ENCODE measurements at regions not wholly inside any gene's neighbourhood (a gene's known extent, or its start where the extent isn't known, plus 50 kb on each side); places are given as distances from the start of the nearest gene placed in this dataset.

DNA sequence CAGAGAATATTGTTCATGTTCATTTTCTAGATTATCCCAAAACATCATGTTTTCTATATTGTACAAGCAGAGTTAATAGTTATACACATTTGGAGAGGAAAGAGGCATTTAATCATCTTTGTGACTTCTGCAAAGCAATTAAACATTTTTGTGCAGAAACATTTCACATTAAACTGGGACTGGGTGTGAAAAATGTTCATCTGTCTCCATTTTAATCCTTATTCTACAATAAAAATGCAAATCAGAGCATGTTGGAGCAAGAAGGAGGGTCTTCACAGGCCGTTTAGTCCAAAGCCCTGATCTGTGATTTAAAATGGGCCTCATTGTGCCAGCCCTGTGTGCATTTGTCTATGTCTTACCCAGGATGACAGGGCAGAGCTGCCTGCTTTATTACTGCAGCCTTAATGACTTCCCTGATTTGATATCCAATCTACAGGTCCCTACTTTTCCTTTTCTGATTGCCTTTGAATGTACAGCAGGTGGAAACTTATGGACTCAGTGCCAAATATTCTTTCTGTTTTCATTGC, 183.5 kb downstream of the CAVIN4 start:
- no peak overlapping the region for H3K27ac Mint-ChIP-seq
- H3K36me3 Mint-ChIP-seq (ENCODE audit: low read depth): no peaks in the 10 kb centered on the region
- H3K4me1 Mint-ChIP-seq (ENCODE audit: low read depth): no peaks in the 10 kb centered on the region
- no peaks in the 10 kb centered on the region; the same call in 1 of the 2 replicates for H3K27me3 Mint-ChIP-seq (ENCODE audit: insufficient read depth)
- TF ChIP-seq, protein P1, sequence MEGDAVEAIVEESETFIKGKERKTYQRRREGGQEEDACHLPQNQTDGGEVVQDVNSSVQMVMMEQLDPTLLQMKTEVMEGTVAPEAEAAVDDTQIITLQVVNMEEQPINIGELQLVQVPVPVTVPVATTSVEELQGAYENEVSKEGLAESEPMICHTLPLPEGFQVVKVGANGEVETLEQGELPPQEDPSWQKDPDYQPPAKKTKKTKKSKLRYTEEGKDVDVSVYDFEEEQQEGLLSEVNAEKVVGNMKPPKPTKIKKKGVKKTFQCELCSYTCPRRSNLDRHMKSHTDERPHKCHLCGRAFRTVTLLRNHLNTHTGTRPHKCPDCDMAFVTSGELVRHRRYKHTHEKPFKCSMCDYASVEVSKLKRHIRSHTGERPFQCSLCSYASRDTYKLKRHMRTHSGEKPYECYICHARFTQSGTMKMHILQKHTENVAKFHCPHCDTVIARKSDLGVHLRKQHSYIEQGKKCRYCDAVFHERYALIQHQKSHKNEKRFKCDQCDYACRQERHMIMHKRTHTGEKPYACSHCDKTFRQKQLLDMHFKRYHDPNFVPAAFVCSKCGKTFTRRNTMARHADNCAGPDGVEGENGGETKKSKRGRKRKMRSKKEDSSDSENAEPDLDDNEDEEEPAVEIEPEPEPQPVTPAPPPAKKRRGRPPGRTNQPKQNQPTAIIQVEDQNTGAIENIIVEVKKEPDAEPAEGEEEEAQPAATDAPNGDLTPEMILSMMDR (IDR thresholded peaks at IDR 0.05): no peak
- DNase-seq: no peak
- H3K9me3 Mint-ChIP-seq: peaks cover 20% of the 10 kb centered on the region
- H3K4me3 Mint-ChIP-seq: no peak overlapping the region

DNA sequence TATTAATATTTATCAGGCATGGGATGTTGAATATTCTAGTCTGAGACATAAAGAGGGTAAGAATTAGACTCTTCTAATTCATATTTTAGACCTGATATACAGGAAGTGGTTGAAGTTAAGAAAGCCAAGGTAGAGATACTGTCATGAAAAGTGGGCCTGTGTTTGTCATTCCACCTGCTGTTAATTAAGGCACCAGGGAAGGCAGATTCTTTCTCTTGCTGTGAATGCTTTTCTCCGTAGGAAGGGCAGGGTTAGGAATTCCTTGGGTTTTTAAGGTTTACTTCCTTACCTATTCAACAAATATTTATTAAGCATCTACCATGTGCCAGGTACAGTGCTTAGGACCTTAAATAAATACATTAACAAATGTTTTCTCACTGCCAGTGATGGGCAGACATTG, 196.4 kb downstream of the CAVIN4 start:
- Mint-ChIP-seq H3K36me3 (ENCODE audit: low read depth) (no peaks in the 10 kb centered on the region; the same call in 1 of the 2 replicates), H3K4me1 (ENCODE audit: low read depth) (no peaks in the 10 kb centered on the region), H3K9me3 (peaks cover 48% of the 10 kb centered on the region), H3K4me3 (no peak overlapping the region), H3K27ac (no peak overlapping the region), H3K27me3 (ENCODE audit: insufficient read depth) (no peaks in the 10 kb centered on the region)
- no peak for DNase-seq
- TF ChIP-seq, protein P1 (IDR thresholded peaks at IDR 0.05): no peak

DNA sequence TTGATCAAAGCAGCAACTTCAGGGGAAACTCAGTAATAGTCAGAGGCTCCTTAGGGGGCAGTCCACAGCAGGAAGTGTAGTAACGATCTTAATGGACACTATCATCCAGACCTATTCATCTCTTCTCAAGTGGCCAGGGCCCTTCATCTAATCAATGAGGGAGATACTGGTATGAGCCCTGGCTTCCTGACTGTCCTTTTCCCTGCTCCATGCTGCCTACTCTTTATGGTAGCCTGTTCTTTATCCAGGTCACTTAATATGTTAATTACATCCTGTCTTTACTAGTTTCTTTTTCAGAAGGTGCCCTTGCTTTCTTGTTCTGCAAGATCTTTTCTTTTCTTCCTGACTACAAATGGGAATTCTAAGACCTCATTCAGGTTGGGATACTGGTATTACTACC, 197.1 kb downstream of the CAVIN4 start:
- Mint-ChIP-seq H3K27me3 (ENCODE audit: insufficient read depth) (no peaks in the 10 kb centered on the region), H3K4me1 (ENCODE audit: low read depth) (no peaks in the 10 kb centered on the region), H3K9me3 (peaks cover 50% of the 10 kb centered on the region), H3K4me3 (no peak overlapping the region), H3K36me3 (ENCODE audit: low read depth) (no peaks in the 10 kb centered on the region; the same call in 1 of the 2 replicates), H3K27ac (no peak overlapping the region)
- DNase-seq: no peak
- TF ChIP-seq, protein P1 (IDR thresholded peaks at IDR 0.05): no peak

DNA sequence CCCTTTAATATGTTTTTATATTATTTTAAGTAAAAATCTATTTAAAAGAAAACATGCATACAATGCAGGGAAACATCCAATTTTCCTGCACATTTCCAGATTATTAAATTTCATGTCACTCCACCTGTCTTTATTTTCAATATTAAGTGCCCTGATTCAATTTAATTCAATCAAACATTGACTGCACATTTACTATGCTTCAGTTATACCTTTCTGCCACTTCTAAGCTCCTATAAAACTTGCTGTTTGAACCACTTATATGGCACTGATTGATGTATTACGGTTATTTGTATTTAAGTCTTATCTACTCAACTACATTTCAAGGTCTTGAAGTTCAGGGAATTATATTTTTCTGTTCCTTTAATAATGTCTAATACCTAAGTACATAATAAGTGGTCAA, 198.0 kb downstream of the CAVIN4 start:
- H3K27ac Mint-ChIP-seq: no peak overlapping the region

DNA sequence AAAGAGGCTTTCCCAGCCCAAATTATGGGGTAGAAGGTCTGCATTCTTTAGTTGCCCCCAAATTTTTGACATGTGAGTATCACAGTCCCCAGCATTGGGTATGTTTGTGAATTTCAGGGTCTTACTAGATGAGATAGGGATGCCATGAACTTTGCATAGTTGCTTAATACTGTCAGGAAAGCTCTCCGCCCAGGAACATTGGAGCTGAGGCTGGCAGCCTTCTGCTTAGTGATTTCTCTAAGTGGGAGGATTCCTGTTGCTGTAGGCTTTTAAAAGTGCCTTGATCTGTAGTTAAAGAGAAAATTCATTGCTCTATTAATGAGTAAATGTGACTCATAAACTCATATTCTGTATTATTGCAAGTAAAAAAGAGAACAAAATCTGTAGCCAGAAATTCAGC, 206.9 kb downstream of the CAVIN4 start:
- H3K27me3 Mint-ChIP-seq (ENCODE audit: insufficient read depth): no peaks in the 10 kb centered on the region; the same call in 1 of the 2 replicates
- H3K27ac Mint-ChIP-seq: no peak overlapping the region
- H3K4me1 Mint-ChIP-seq (ENCODE audit: low read depth): no peaks in the 10 kb centered on the region
- no peak overlapping the region for H3K4me3 Mint-ChIP-seq
- DNase-seq: no peak
- peaks cover 20% of the 10 kb centered on the region for H3K9me3 Mint-ChIP-seq
- no peaks in the 10 kb centered on the region for H3K36me3 Mint-ChIP-seq (ENCODE audit: low read depth)
- TF ChIP-seq, protein P1 (IDR thresholded peaks at IDR 0.05): no peak

More for the DNA sequence above, 198.0 kb downstream of the CAVIN4 start:
- Mint-ChIP-seq H3K27me3 (ENCODE audit: insufficient read depth) (no peaks in the 10 kb centered on the region), H3K9me3 (peaks cover 44% of the 10 kb centered on the region), H3K4me3 (no peak overlapping the region), H3K36me3 (ENCODE audit: low read depth) (no peaks in the 10 kb centered on the region; the same call in 1 of the 2 replicates), H3K4me1 (ENCODE audit: low read depth) (no peaks in the 10 kb centered on the region)
- DNase-seq: no peak
- TF ChIP-seq, protein P1 (IDR thresholded peaks at IDR 0.05): no peak

Data from HFFc6 (cell line).